Transverse colon (tissue), 4 donors: ENCODE measurements at regions not wholly inside any gene's neighbourhood (a gene's known extent, or its start where the extent isn't known, plus 50 kb on each side); places are given as distances from the start of the nearest gene placed in this dataset.

Experiments
- CTCF ChIP-seq, 5 experiments: fragments of 200-600 bp in 3 of 5; fragments of 450-650 bp in 2 of 5; sonication (generic) in 3 of 5; IDR thresholded peaks; 1 replicate in 2 of 5; 2 replicates in 3 of 5; pipeline ENCODE4 v1.5.1; 2016 to 2017; ENCODE audit warnings: antibody characterized with exemption in 5 of 5, inconsistent platforms in 3 of 5, mild to moderate bottlenecking in 2 of 5, moderate library complexity in 1 of 5
- EP300 ChIP-seq: sonication (generic); formaldehyde crosslinking; IDR thresholded peaks from one replicate; pipeline ENCODE4 v1.6.1; 2017; ENCODE audit warnings: antibody characterized with exemption, low read depth
- POLR2A ChIP-seq: fragments of 450-650 bp; IDR thresholded peaks from one replicate; pipeline ENCODE4 v1.6.1; 2016; ENCODE audit warnings: antibody characterized with exemption, mild to moderate bottlenecking, moderate library complexity
- POLR2AphosphoS5 ChIP-seq, 3 donors: sonication (generic); formaldehyde crosslinking; IDR thresholded peaks; one replicate each; pipeline ENCODE4 v1.6.1; 2016; ENCODE audit warnings: antibody characterized with exemption in 3 of 3

- TF ChIP-seq CTCF (IDR thresholded peaks at IDR 0.05) (no peak), POLR2A (no peak), POLR2AphosphoS5 (IDR thresholded peaks at IDR 0.05) (no peak), EP300 (no peak)
Measured at GRCh38 chr13:55977436-55977835, 1163.3 kb upstream of the PRR20A start.
